Activated CD8-positive, alpha-beta T cell treated with anti-CD3 and anti-CD28 coated beads, Interleukin-2, amount 10 ng/mL, durations not matched to agents 7 days and 5 days (primary cell): ENCODE measurements at regions not wholly inside any gene's neighbourhood (a gene's known extent, or its start where the extent isn't known, plus 50 kb on each side); places are given as distances from the start of the nearest gene placed in this dataset.

ENCODE experiments used
- ATAC-seq: fragments of 150-1000 bp; cut with Tn5 transposase; one replicate; pipeline ENCODE4 v1.10.0; 2021; ENCODE audit warnings: moderate library complexity
- CTCF ChIA-PET: fragments of 350-600 bp; sonication (Branson Sonifier 250); formaldehyde crosslinking; loops from one replicate; lab custom pipeline; 2021; ENCODE audit warnings: antibody characterized with exemption; lab: Charles Lee
- POLR2A ChIA-PET: fragments of 350-600 bp; sonication (Branson Sonifier 250); formaldehyde crosslinking; loops from one replicate; lab custom pipeline; 2021; ENCODE audit warnings: antibody characterized with exemption; lab: Charles Lee
- DNase-seq: peaks from one replicate; pipeline ENCODE4 v3.0.0-alpha.2; 2020
- H3K27ac Mint-ChIP-seq: one replicate; pipeline ENCODE4 v1.8.0; 2021; ENCODE audit warnings: mild to moderate bottlenecking, mixed read lengths
- H3K27me3 Mint-ChIP-seq: one replicate; pipeline ENCODE4 v1.8.0; 2021; ENCODE audit warnings: low read depth, mixed read lengths
- H3K36me3 Mint-ChIP-seq: one replicate; pipeline ENCODE4 v1.8.0; 2021; ENCODE audit warnings: low read depth, mixed read lengths
- H3K4me1 Mint-ChIP-seq: one replicate; pipeline ENCODE4 v1.8.0; 2021; ENCODE audit warnings: low read depth, mixed read lengths
- H3K4me3 Mint-ChIP-seq: one replicate; pipeline ENCODE4 v1.8.0; 2021; ENCODE audit warnings: mild to moderate bottlenecking, mixed read lengths
- H3K9me3 Mint-ChIP-seq: one replicate; pipeline ENCODE4 v1.8.0; 2022; ENCODE audit warnings: mixed read lengths; ENCODE audit not compliant: insufficient read depth

- Mint-ChIP-seq H3K36me3 (no peaks in the 10 kb centered on the region), H3K9me3 (peaks cover 10% of the 10 kb centered on the region), H3K27ac (no peak overlapping the region), H3K27me3 (no peaks in the 10 kb centered on the region), H3K4me1 (no peaks in the 10 kb centered on the region), H3K4me3 (no peak overlapping the region)
- DNase-seq (no peak), ATAC-seq (no peak)
- ChIA-PET POLR2A (no interaction called here), CTCF (no interaction called here)
Measured at GRCh38 chr13:56906909-56907308, 233.8 kb upstream of the PRR20A start.

GRCh38 chr13:56907766-56908165, 233.0 kb upstream of the PRR20A start:
- DNase-seq = no peak
- no peak for ATAC-seq
- H3K4me3 Mint-ChIP-seq = no peak overlapping the region
- H3K27me3 Mint-ChIP-seq = no peaks in the 10 kb centered on the region
- POLR2A ChIA-PET = no interaction called here
- peaks cover 16% of the 10 kb centered on the region for H3K9me3 Mint-ChIP-seq
- H3K36me3 Mint-ChIP-seq = no peaks in the 10 kb centered on the region
- no peak overlapping the region for H3K27ac Mint-ChIP-seq
- H3K4me1 Mint-ChIP-seq = no peaks in the 10 kb centered on the region
- CTCF ChIA-PET = no interaction called here

- H3K36me3 Mint-ChIP-seq = no peaks in the 10 kb centered on the region
- no peak for ATAC-seq
- no peak for DNase-seq
- no peaks in the 10 kb centered on the region for H3K27me3 Mint-ChIP-seq
- H3K9me3 Mint-ChIP-seq = peaks cover 16% of the 10 kb centered on the region
- H3K4me1 Mint-ChIP-seq = no peaks in the 10 kb centered on the region
- ChIA-PET POLR2A (no interaction called here), CTCF (no interaction called here)
- H3K27ac Mint-ChIP-seq = no peak overlapping the region
- H3K4me3 Mint-ChIP-seq = no peak overlapping the region
Measured at GRCh38 chr13:56909896-56910600, 230.7 kb upstream of the PRR20A start.

GRCh38 chr13:56917966-56918365, 222.8 kb upstream of the PRR20A start:
- no peaks in the 10 kb centered on the region for H3K4me1 Mint-ChIP-seq
- H3K36me3 Mint-ChIP-seq = no peaks in the 10 kb centered on the region
- DNase-seq = no peak
- ChIA-PET CTCF (no interaction called here), POLR2A (interaction anchor here (0.6 kb wide), 1 partner anchor 11 kb away, joined by 5 read pairs; no protein-coding TSS in a partner anchor)
- ATAC-seq = no peak
- H3K4me3 Mint-ChIP-seq = no peak overlapping the region
- peaks cover 27% of the 10 kb centered on the region for H3K9me3 Mint-ChIP-seq
- H3K27ac Mint-ChIP-seq = no peak overlapping the region
- no peaks in the 10 kb centered on the region for H3K27me3 Mint-ChIP-seq

GRCh38 chr13:56923626-56924140, 217.0 kb upstream of the PRR20A start:
- peaks cover 12% of the 10 kb centered on the region for H3K9me3 Mint-ChIP-seq
- POLR2A ChIA-PET = no interaction called here
- H3K36me3 Mint-ChIP-seq = no peaks in the 10 kb centered on the region

GRCh38 chr13:56924401-56924800, 216.3 kb upstream of the PRR20A start:
- ATAC-seq (no peak), DNase-seq (no peak)
- POLR2A ChIA-PET = no interaction called here
- no peak overlapping the region for H3K27ac Mint-ChIP-seq
- H3K4me1 Mint-ChIP-seq = no peaks in the 10 kb centered on the region
- H3K36me3 Mint-ChIP-seq = no peaks in the 10 kb centered on the region
- H3K9me3 Mint-ChIP-seq = peaks cover 9% of the 10 kb centered on the region
- no peaks in the 10 kb centered on the region for H3K27me3 Mint-ChIP-seq
- no peak overlapping the region for H3K4me3 Mint-ChIP-seq
- CTCF ChIA-PET = no interaction called here

More at GRCh38 chr13:56923626-56924140, 217.0 kb upstream of the PRR20A start:
- no peaks in the 10 kb centered on the region for H3K27me3 Mint-ChIP-seq
- H3K27ac Mint-ChIP-seq = no peak overlapping the region
- DNase-seq (no peak), ATAC-seq (no peak)
- CTCF ChIA-PET = no interaction called here
- H3K4me1 Mint-ChIP-seq = no peaks in the 10 kb centered on the region
- H3K4me3 Mint-ChIP-seq = no peak overlapping the region

GRCh38 chr13:56932104-56932503, 208.6 kb upstream of the PRR20A start:
- peaks cover 18% of the 10 kb centered on the region for H3K9me3 Mint-ChIP-seq
- CTCF ChIA-PET = no interaction called here

GRCh38 chr13:56953965-56954364, 186.8 kb upstream of the PRR20A start:
- H3K4me3 Mint-ChIP-seq = no peak overlapping the region
- CTCF ChIA-PET = no interaction called here
- POLR2A ChIA-PET = no interaction called here
- no peaks in the 10 kb centered on the region for H3K4me1 Mint-ChIP-seq
- no peak for DNase-seq
- peaks cover 12% of the 10 kb centered on the region for H3K9me3 Mint-ChIP-seq
- H3K27me3 Mint-ChIP-seq = no peaks in the 10 kb centered on the region
- H3K27ac Mint-ChIP-seq = no peak overlapping the region
- ATAC-seq = no peak
- H3K36me3 Mint-ChIP-seq = no peaks in the 10 kb centered on the region

More at GRCh38 chr13:56932104-56932503, 208.6 kb upstream of the PRR20A start:
- POLR2A ChIA-PET = no interaction called here
- no peak overlapping the region for H3K27ac Mint-ChIP-seq
- H3K27me3 Mint-ChIP-seq = no peaks in the 10 kb centered on the region
- H3K4me1 Mint-ChIP-seq = no peaks in the 10 kb centered on the region
- H3K36me3 Mint-ChIP-seq = no peaks in the 10 kb centered on the region
- H3K4me3 Mint-ChIP-seq = no peak overlapping the region
- ATAC-seq (no peak), DNase-seq (no peak)

- no peak overlapping the region for H3K27ac Mint-ChIP-seq
- H3K4me1 Mint-ChIP-seq = no peaks in the 10 kb centered on the region
- ChIA-PET POLR2A (no interaction called here), CTCF (no interaction called here)
- ATAC-seq = no peak
- H3K27me3 Mint-ChIP-seq = no peaks in the 10 kb centered on the region
- DNase-seq = no peak
- peaks cover 20% of the 10 kb centered on the region for H3K9me3 Mint-ChIP-seq
- H3K36me3 Mint-ChIP-seq = no peaks in the 10 kb centered on the region
- no peak overlapping the region for H3K4me3 Mint-ChIP-seq
Measured at GRCh38 chr13:56975647-56976046, 165.1 kb upstream of the PRR20A start.

GRCh38 chr13:56980856-56981255, 159.9 kb upstream of the PRR20A start:
- ChIA-PET CTCF (no interaction called here), POLR2A (no interaction called here)
- H3K9me3 Mint-ChIP-seq = peaks cover 23% of the 10 kb centered on the region
- ATAC-seq (no peak), DNase-seq (no peak)
- H3K4me3 Mint-ChIP-seq = no peak overlapping the region
- H3K27ac Mint-ChIP-seq = no peak overlapping the region
- no peaks in the 10 kb centered on the region for H3K27me3 Mint-ChIP-seq
- H3K4me1 Mint-ChIP-seq = no peaks in the 10 kb centered on the region
- H3K36me3 Mint-ChIP-seq = no peaks in the 10 kb centered on the region

GRCh38 chr13:56986121-56986520, 154.6 kb upstream of the PRR20A start:
- Mint-ChIP-seq H3K4me3 (no peak overlapping the region), H3K27me3 (no peaks in the 10 kb centered on the region), H3K9me3 (peaks cover 16% of the 10 kb centered on the region), H3K36me3 (no peaks in the 10 kb centered on the region), H3K27ac (no peak overlapping the region), H3K4me1 (no peaks in the 10 kb centered on the region)
- ChIA-PET POLR2A (no interaction called here), CTCF (no interaction called here)
- ATAC-seq (no peak), DNase-seq (no peak)

GRCh38 chr13:56988543-56988942, 152.2 kb upstream of the PRR20A start:
- POLR2A ChIA-PET = no interaction called here
- Mint-ChIP-seq H3K27ac (no peak overlapping the region), H3K27me3 (no peaks in the 10 kb centered on the region), H3K9me3 (peaks cover 13% of the 10 kb centered on the region), H3K4me3 (no peak overlapping the region), H3K4me1 (no peaks in the 10 kb centered on the region), H3K36me3 (no peaks in the 10 kb centered on the region)
- DNase-seq = no peak
- CTCF ChIA-PET = no interaction called here
- no peak for ATAC-seq
